ENCODE measurements at regions not wholly inside any gene's neighbourhood (a gene's known extent, or its start where the extent isn't known, plus 50 kb on each side); places are given as distances from the start of the nearest gene placed in this dataset.

DNA sequence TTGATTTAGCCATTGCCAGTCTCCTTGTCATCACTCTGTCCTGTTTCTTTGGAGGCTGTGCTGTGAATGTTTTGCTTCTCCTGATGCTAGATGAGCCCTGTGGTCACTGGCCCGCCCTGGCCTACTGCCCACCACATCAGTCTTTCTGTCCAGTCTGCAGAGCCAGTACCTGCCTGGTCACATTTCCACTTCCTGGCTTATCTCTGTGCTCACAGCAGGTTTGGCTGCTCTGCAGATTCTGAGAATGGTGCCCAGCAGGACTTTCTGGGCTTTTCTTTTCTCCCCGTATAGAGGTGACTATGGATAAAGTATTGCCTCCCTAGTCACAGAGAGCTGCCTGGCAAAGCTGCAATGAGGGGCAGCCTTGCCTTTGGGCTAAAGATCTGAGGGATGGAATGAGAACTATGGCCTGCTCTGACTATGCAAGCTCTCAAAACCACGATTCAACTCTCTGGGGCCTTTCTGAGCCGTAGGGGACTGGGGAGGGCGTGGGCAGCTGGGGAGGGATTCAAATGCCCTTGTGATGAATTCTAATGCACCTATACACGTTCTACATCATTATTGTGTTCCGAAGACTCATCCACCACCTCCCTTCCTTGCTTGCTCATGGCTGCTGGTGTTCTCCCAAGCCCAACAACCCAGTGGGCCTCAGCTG, 410.4 kb upstream of the NPVF start:
- TF ChIP-seq, protein P1, sequence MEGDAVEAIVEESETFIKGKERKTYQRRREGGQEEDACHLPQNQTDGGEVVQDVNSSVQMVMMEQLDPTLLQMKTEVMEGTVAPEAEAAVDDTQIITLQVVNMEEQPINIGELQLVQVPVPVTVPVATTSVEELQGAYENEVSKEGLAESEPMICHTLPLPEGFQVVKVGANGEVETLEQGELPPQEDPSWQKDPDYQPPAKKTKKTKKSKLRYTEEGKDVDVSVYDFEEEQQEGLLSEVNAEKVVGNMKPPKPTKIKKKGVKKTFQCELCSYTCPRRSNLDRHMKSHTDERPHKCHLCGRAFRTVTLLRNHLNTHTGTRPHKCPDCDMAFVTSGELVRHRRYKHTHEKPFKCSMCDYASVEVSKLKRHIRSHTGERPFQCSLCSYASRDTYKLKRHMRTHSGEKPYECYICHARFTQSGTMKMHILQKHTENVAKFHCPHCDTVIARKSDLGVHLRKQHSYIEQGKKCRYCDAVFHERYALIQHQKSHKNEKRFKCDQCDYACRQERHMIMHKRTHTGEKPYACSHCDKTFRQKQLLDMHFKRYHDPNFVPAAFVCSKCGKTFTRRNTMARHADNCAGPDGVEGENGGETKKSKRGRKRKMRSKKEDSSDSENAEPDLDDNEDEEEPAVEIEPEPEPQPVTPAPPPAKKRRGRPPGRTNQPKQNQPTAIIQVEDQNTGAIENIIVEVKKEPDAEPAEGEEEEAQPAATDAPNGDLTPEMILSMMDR (conservative IDR thresholded peaks at IDR 0.05 in 1 of 2, IDR thresholded peaks at IDR 0.05 in 1 of 2; ENCODE audit: extremely low read depth in 1 of 2, insufficient read depth in 1 of 2, low read depth in 1 of 2, low read length in 2 of 2): no peak
- no peak for TF ChIP-seq EZH2 (IDR thresholded peaks at IDR 0.05; ENCODE audit: borderline replicate concordance, low read length)
